ENCODE measurements at regions not wholly inside any gene's neighbourhood (a gene's known extent, or its start where the extent isn't known, plus 50 kb on each side); places are given as distances from the start of the nearest gene placed in this dataset.

GRCh38 chr9:72422214-72422613, 57.2 kb upstream of the ZFAND5 start:
- TF ChIP-seq CTCF (conservative IDR thresholded peaks at IDR 0.05) (no peak), EZH2 (IDR thresholded peaks at IDR 0.05; ENCODE audit: low read depth) (no peak)
